Liver (tissue), 3 donors: ENCODE measurements at regions not wholly inside any gene's neighbourhood (a gene's known extent, or its start where the extent isn't known, plus 50 kb on each side); places are given as distances from the start of the nearest gene placed in this dataset.

ENCODE experiments used
- CTCF ChIP-seq: fragments of 150-350 bp; IDR thresholded peaks from 2 replicates; pipeline ENCODE4 v1.5.1; 2017; ENCODE audit warnings: improper control_type of control experiment, low read depth, low read length; ENCODE audit not compliant: missing input control
- EGR1 ChIP-seq, 2 donors: IDR thresholded peaks; 2 replicates each; pipeline ENCODE4 v1.6.1; 2016 to 2018; ENCODE audit warnings: antibody characterized with exemption in 2 of 2, low read depth in 2 of 2
- FOXA1 ChIP-seq: IDR thresholded peaks from 2 replicates; pipeline ENCODE4 v1.6.1; 2016; ENCODE audit warnings: antibody characterized with exemption
- RXRA ChIP-seq, 2 donors: IDR thresholded peaks; 2 replicates each; pipeline ENCODE4 v1.6.1; 2017 to 2018; ENCODE audit warnings: antibody characterized with exemption in 2 of 2, mild to moderate bottlenecking in 1 of 2
- SP1 ChIP-seq: IDR thresholded peaks from 2 replicates; pipeline ENCODE4 v1.6.1; 2018; ENCODE audit warnings: antibody characterized with exemption, mild to moderate bottlenecking
- TAF1 ChIP-seq: conservative IDR thresholded peaks from 2 replicates; pipeline ENCODE4 v1.6.1; 2016; ENCODE audit warnings: antibody characterized with exemption, mild to moderate bottlenecking
- ZBTB33 ChIP-seq: IDR thresholded peaks from 2 replicates; pipeline ENCODE4 v1.6.1; 2016; ENCODE audit warnings: antibody characterized with exemption
- TF ChIP-seq, protein P1 (sequence below): IDR thresholded peaks from 2 replicates; pipeline ENCODE4 v1.6.1; 2016; ENCODE audit warnings: antibody characterized with exemption, mild to moderate bottlenecking
- donor health status: healthy.
- donor health status: healthy.

DNA sequence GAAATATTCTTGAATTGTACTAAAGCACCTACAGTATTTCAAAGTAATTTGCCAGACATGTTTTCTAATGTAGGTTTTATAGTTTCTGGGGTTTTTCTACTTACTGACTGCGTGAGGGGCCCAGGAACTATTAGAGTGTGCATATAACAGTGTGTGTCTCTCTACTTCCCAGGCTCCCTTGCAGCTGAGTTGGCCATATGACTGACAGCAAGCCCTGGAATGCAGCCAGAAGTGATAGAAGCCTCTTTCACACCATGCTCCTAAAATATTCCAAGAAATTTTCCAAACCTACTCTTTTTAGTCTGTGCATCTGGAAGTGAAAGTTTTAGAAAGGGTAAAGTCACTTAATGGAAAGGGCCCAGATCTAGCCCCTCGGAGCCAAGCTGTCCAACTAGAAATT, 96.7 kb upstream of the SLC7A11 start:
- TF ChIP-seq CTCF: no peak
- no peak for TF ChIP-seq FOXA1
- no peak for TF ChIP-seq ZBTB33
- TF ChIP-seq, protein P1, sequence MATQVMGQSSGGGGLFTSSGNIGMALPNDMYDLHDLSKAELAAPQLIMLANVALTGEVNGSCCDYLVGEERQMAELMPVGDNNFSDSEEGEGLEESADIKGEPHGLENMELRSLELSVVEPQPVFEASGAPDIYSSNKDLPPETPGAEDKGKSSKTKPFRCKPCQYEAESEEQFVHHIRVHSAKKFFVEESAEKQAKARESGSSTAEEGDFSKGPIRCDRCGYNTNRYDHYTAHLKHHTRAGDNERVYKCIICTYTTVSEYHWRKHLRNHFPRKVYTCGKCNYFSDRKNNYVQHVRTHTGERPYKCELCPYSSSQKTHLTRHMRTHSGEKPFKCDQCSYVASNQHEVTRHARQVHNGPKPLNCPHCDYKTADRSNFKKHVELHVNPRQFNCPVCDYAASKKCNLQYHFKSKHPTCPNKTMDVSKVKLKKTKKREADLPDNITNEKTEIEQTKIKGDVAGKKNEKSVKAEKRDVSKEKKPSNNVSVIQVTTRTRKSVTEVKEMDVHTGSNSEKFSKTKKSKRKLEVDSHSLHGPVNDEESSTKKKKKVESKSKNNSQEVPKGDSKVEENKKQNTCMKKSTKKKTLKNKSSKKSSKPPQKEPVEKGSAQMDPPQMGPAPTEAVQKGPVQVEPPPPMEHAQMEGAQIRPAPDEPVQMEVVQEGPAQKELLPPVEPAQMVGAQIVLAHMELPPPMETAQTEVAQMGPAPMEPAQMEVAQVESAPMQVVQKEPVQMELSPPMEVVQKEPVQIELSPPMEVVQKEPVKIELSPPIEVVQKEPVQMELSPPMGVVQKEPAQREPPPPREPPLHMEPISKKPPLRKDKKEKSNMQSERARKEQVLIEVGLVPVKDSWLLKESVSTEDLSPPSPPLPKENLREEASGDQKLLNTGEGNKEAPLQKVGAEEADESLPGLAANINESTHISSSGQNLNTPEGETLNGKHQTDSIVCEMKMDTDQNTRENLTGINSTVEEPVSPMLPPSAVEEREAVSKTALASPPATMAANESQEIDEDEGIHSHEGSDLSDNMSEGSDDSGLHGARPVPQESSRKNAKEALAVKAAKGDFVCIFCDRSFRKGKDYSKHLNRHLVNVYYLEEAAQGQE: no peak
- TF ChIP-seq TAF1: no peak
- TF ChIP-seq RXRA (IDR thresholded peaks at IDR 0.05): no peak
- TF ChIP-seq SP1: no peak
- no peak for TF ChIP-seq EGR1 (IDR thresholded peaks at IDR 0.05; ENCODE audit: low read depth in 2 of 2)
